Muscle of leg (tissue), 3 donors: ENCODE measurements at regions not wholly inside any gene's neighbourhood (a gene's known extent, or its start where the extent isn't known, plus 50 kb on each side); places are given as distances from the start of the nearest gene placed in this dataset.

Source experiments
- DNase-seq: peaks from one replicate; pipeline ENCODE4 v3.0.0; 2013
- H3K27ac ChIP-seq: one replicate; pipeline ENCODE4 v1.5.1; 2013; ENCODE audit warnings: mild to moderate bottlenecking, low read length, control low read depth
- H3K27me3 ChIP-seq: one replicate; pipeline ENCODE4 v1.6.1; 2013; ENCODE audit warnings: low read length; ENCODE audit not compliant: control insufficient read depth, insufficient read depth
- H3K36me3 ChIP-seq: one replicate; pipeline ENCODE4 v1.6.1; 2013; ENCODE audit warnings: low read length; ENCODE audit not compliant: control insufficient read depth, insufficient read depth
- H3K4me1 ChIP-seq: one replicate; pipeline ENCODE4 v1.6.1; 2013; ENCODE audit warnings: low read length; ENCODE audit not compliant: control insufficient read depth, insufficient read depth
- H3K4me3 ChIP-seq: one replicate; pipeline ENCODE4 v1.5.1; 2013; ENCODE audit warnings: low read length, control low read depth
- H3K9me3 ChIP-seq: replicated peaks from 2 replicates; pipeline ENCODE4 v1.6.1; 2013; ENCODE audit warnings: low read depth, low read length; ENCODE audit not compliant: control insufficient read depth
- WGBS: methylation state at CpG from one replicate; pipeline ENCODE4 v1.1.5; 2013; ENCODE audit warnings: missing lambda C conversion rate; ENCODE audit not compliant: insufficient coverage; 5-methylcytosine and 5-hydroxymethylcytosine counted together

GRCh38 chr14:28879573-28879996, 113.0 kb downstream of the FOXG1 start:
- DNase-seq, result no peak
- H3K9me3 ChIP-seq, result no peaks in the 10 kb centered on the region
- 100% methylated on average over 1 of the region's 5 CpGs for WGBS

GRCh38 chr14:28886940-28887339, 120.4 kb downstream of the FOXG1 start:
- DNase-seq, result no peak
- H3K27ac ChIP-seq, result no peak overlapping the region
- no peaks in the 10 kb centered on the region for H3K27me3 ChIP-seq
- H3K4me1 ChIP-seq, result no peaks in the 10 kb centered on the region
- H3K36me3 ChIP-seq, result no peaks in the 10 kb centered on the region
- no peak overlapping the region for H3K4me3 ChIP-seq
- no CpG with 5 or more reads among the region's 5 CpGs for WGBS
- H3K9me3 ChIP-seq, result no peaks in the 10 kb centered on the region

More at GRCh38 chr14:28879573-28879996, 113.0 kb downstream of the FOXG1 start:
- H3K27ac ChIP-seq, result no peak overlapping the region
- H3K4me1 ChIP-seq, result no peaks in the 10 kb centered on the region
- no peaks in the 10 kb centered on the region for H3K27me3 ChIP-seq
- H3K36me3 ChIP-seq, result no peaks in the 10 kb centered on the region
- no peak overlapping the region for H3K4me3 ChIP-seq

- H3K4me3 ChIP-seq, result no peak overlapping the region
- H3K27ac ChIP-seq, result no peak overlapping the region
- H3K27me3 ChIP-seq, result no peaks in the 10 kb centered on the region
- no peaks in the 10 kb centered on the region for H3K9me3 ChIP-seq
- no peaks in the 10 kb centered on the region for H3K36me3 ChIP-seq
- DNase-seq, result no peak
- no peaks in the 10 kb centered on the region for H3K4me1 ChIP-seq
- WGBS, result no CpG with 5 or more reads among the region's 3 CpGs
Observed at GRCh38 chr14:28895389-28895788, 128.8 kb downstream of the FOXG1 start.

GRCh38 chr14:28896337-28896736, 129.8 kb downstream of the FOXG1 start:
- Histone ChIP-seq H3K27me3 (no peaks in the 10 kb centered on the region), H3K4me3 (no peak overlapping the region), H3K27ac (no peak overlapping the region), H3K4me1 (no peaks in the 10 kb centered on the region), H3K9me3 (no peaks in the 10 kb centered on the region), H3K36me3 (no peaks in the 10 kb centered on the region)
- DNase-seq, result no peak

GRCh38 chr14:28901631-28902030, 135.0 kb downstream of the FOXG1 start:
- Histone ChIP-seq H3K36me3 (no peaks in the 10 kb centered on the region), H3K4me3 (no peak overlapping the region), H3K27ac (no peak overlapping the region), H3K4me1 (no peaks in the 10 kb centered on the region), H3K9me3 (no peaks in the 10 kb centered on the region), H3K27me3 (no peaks in the 10 kb centered on the region)
- WGBS, result 75% methylated on average over 1 of the region's 1 CpG
- DNase-seq, result no peak

- WGBS, result no CpG with 5 or more reads among the region's 2 CpGs
- H3K27ac ChIP-seq, result no peak overlapping the region
- H3K9me3 ChIP-seq, result no peaks in the 10 kb centered on the region
Observed at GRCh38 chr14:28902930-28903329, 136.3 kb downstream of the FOXG1 start.

GRCh38 chr14:28911521-28911920, 144.9 kb downstream of the FOXG1 start:
- no peak for DNase-seq
- no peaks in the 10 kb centered on the region for H3K27me3 ChIP-seq
- H3K4me3 ChIP-seq, result no peak overlapping the region
- no peaks in the 10 kb centered on the region for H3K36me3 ChIP-seq
- no peaks in the 10 kb centered on the region for H3K4me1 ChIP-seq
- H3K9me3 ChIP-seq, result no peaks in the 10 kb centered on the region
- no peak overlapping the region for H3K27ac ChIP-seq

More at GRCh38 chr14:28902930-28903329, 136.3 kb downstream of the FOXG1 start:
- Histone ChIP-seq H3K4me1 (no peaks in the 10 kb centered on the region), H3K4me3 (no peak overlapping the region), H3K36me3 (no peaks in the 10 kb centered on the region), H3K27me3 (no peaks in the 10 kb centered on the region)
- DNase-seq, result no peak

GRCh38 chr14:28913056-28913455, 146.5 kb downstream of the FOXG1 start:
- Histone ChIP-seq H3K4me3 (no peak overlapping the region), H3K36me3 (no peaks in the 10 kb centered on the region), H3K9me3 (no peaks in the 10 kb centered on the region), H3K4me1 (no peaks in the 10 kb centered on the region), H3K27ac (no peak overlapping the region), H3K27me3 (no peaks in the 10 kb centered on the region)
- WGBS, result 100% methylated on average over 1 of the region's 1 CpG
- DNase-seq, result no peak

GRCh38 chr14:28926122-28926521, 159.5 kb downstream of the FOXG1 start:
- no peaks in the 10 kb centered on the region for H3K9me3 ChIP-seq
- H3K36me3 ChIP-seq, result no peaks in the 10 kb centered on the region
- H3K4me1 ChIP-seq, result no peaks in the 10 kb centered on the region
- no CpG with 5 or more reads among the region's 1 CpG for WGBS
- no peak for DNase-seq
- H3K4me3 ChIP-seq, result no peak overlapping the region
- no peaks in the 10 kb centered on the region for H3K27me3 ChIP-seq
- no peak overlapping the region for H3K27ac ChIP-seq

- Histone ChIP-seq H3K27ac (no peak overlapping the region), H3K4me1 (no peaks in the 10 kb centered on the region), H3K27me3 (no peaks in the 10 kb centered on the region), H3K36me3 (no peaks in the 10 kb centered on the region), H3K9me3 (peaks cover 10% of the 10 kb centered on the region), H3K4me3 (no peak overlapping the region)
- WGBS, result no CpG with 5 or more reads among the region's 2 CpGs
- no peak for DNase-seq
Observed at GRCh38 chr14:28931999-28932398, 165.4 kb downstream of the FOXG1 start.

GRCh38 chr14:28936601-28937000, 170.0 kb downstream of the FOXG1 start:
- Histone ChIP-seq H3K9me3 (peaks cover 10% of the 10 kb centered on the region), H3K36me3 (no peaks in the 10 kb centered on the region), H3K4me3 (no peak overlapping the region), H3K4me1 (no peaks in the 10 kb centered on the region), H3K27ac (no peak overlapping the region), H3K27me3 (no peaks in the 10 kb centered on the region)
- DNase-seq, result no peak
